SJCRH30 (cell line): ENCODE measurements at regions not wholly inside any gene's neighbourhood (a gene's known extent, or its start where the extent isn't known, plus 50 kb on each side); places are given as distances from the start of the nearest gene placed in this dataset.
"Not testable (repeated sequence)": the region's sequence is repeated elsewhere in the genome, so short reads cannot be mapped to it uniquely, and the experiment has no call there.

Source experiments
- DNase-seq, 2 experiments: peaks; one replicate each; pipeline ENCODE4 v3.0.0-alpha.2; 2015 to 2020
- H3K27ac ChIP-seq: fragments of 250-450 bp; sonication (Bioruptor Pico); 2 replicates; pipeline ENCODE4 v1.5.1; 2020; ENCODE audit warnings: mild to moderate bottlenecking, moderate library complexity
- H3K27me3 ChIP-seq: fragments of 250-450 bp; sonication (Bioruptor Pico); 2 replicates; pipeline ENCODE4 v1.5.1; 2020; ENCODE audit warnings: mild to moderate bottlenecking, moderate library complexity
- H3K36me3 ChIP-seq: fragments of 250-450 bp; sonication (Bioruptor Pico); 2 replicates; pipeline ENCODE4 v1.5.1; 2020; ENCODE audit warnings: mild to moderate bottlenecking, moderate library complexity
- H3K4me1 ChIP-seq: fragments of 250-450 bp; sonication (Bioruptor Pico); 2 replicates; pipeline ENCODE4 v1.5.1; 2020; ENCODE audit warnings: mild to moderate bottlenecking, moderate library complexity
- H3K4me3 ChIP-seq: fragments of 250-450 bp; sonication (Bioruptor Pico); 2 replicates; pipeline ENCODE4 v1.5.1; 2020; ENCODE audit warnings: mild to moderate bottlenecking, moderate library complexity
- H3K9me3 ChIP-seq: fragments of 250-450 bp; sonication (Bioruptor Pico); replicated peaks from 2 replicates; pipeline ENCODE4 v1.5.1; 2020; ENCODE audit warnings: mild to moderate bottlenecking, moderate library complexity

- Histone ChIP-seq H3K9me3 (no peaks in the 10 kb centered on the region; the same call in 1 of the 2 replicates), H3K4me3 (no peak overlapping the region), H3K27ac (no peak overlapping the region), H3K4me1 (no peaks in the 10 kb centered on the region), H3K36me3 (no peaks in the 10 kb centered on the region), H3K27me3 (no peaks in the 10 kb centered on the region)
- no peak for DNase-seq
These were observed 119.0 kb downstream of the BCL2L11 start for GRCh38 chr2:111239581-111240249.

- Histone ChIP-seq H3K27me3 (no peaks in the 10 kb centered on the region), H3K36me3 (no peaks in the 10 kb centered on the region), H3K9me3 (no peaks in the 10 kb centered on the region; the same call in 1 of the 2 replicates), H3K4me3 (no peak overlapping the region), H3K4me1 (peaks cover 14% of the 10 kb centered on the region), H3K27ac (no peak overlapping the region)
- DNase-seq: no peak
These were observed 122.6 kb downstream of the BCL2L11 start for GRCh38 chr2:111243295-111243694.

- H3K9me3 ChIP-seq: no peaks in the 10 kb centered on the region; the same call in 1 of the 2 replicates
- H3K27me3 ChIP-seq: no peaks in the 10 kb centered on the region
- no peak for DNase-seq
- peaks cover 14% of the 10 kb centered on the region for H3K4me1 ChIP-seq
- no peak overlapping the region for H3K27ac ChIP-seq
- no peak overlapping the region for H3K4me3 ChIP-seq
- H3K36me3 ChIP-seq: no peaks in the 10 kb centered on the region
These were observed 124.2 kb downstream of the BCL2L11 start for GRCh38 chr2:111244864-111245263.

GRCh38 chr2:111246620-111247061, 125.9 kb downstream of the BCL2L11 start:
- no peaks in the 10 kb centered on the region for H3K36me3 ChIP-seq
- no peak overlapping the region for H3K4me3 ChIP-seq
- H3K9me3 ChIP-seq: no peaks in the 10 kb centered on the region
- peak; percentile 74 to 80 for DNase-seq
- H3K27ac ChIP-seq: no peak overlapping the region
- H3K4me1 ChIP-seq: peaks cover 20% of the 10 kb centered on the region
- H3K27me3 ChIP-seq: no peaks in the 10 kb centered on the region

- H3K9me3 ChIP-seq: no peaks in the 10 kb centered on the region
- H3K36me3 ChIP-seq: no peaks in the 10 kb centered on the region
- no peak overlapping the region for H3K4me3 ChIP-seq
- H3K27me3 ChIP-seq: no peaks in the 10 kb centered on the region
- no peak for DNase-seq
- no peak overlapping the region for H3K27ac ChIP-seq
- peaks cover 27% of the 10 kb centered on the region for H3K4me1 ChIP-seq
These were observed 126.8 kb downstream of the BCL2L11 start for GRCh38 chr2:111247491-111247890.

- Histone ChIP-seq H3K4me3 (no peak overlapping the region), H3K27me3 (no peaks in the 10 kb centered on the region), H3K27ac (no peak overlapping the region), H3K9me3 (no peaks in the 10 kb centered on the region), H3K36me3 (no peaks in the 10 kb centered on the region), H3K4me1 (peaks cover 31% of the 10 kb centered on the region)
- no peak for DNase-seq
These were observed 129.1 kb downstream of the BCL2L11 start for GRCh38 chr2:111249806-111250205.

GRCh38 chr2:111250448-111251030, 129.8 kb downstream of the BCL2L11 start:
- no peak for DNase-seq
- Histone ChIP-seq H3K36me3 (no peaks in the 10 kb centered on the region), H3K27ac (no peak overlapping the region), H3K27me3 (no peaks in the 10 kb centered on the region), H3K4me3 (no peak overlapping the region), H3K4me1 (peaks cover 31% of the 10 kb centered on the region), H3K9me3 (no peaks in the 10 kb centered on the region)

- peaks cover 24% of the 10 kb centered on the region for H3K4me1 ChIP-seq
- peak; percentile 67 to 87 for DNase-seq
- H3K27ac ChIP-seq: peak overlapping the region; percentile 85
- no peak overlapping the region for H3K4me3 ChIP-seq
- no peaks in the 10 kb centered on the region for H3K9me3 ChIP-seq
- no peaks in the 10 kb centered on the region for H3K27me3 ChIP-seq
- H3K36me3 ChIP-seq: no peaks in the 10 kb centered on the region
These were observed 131.0 kb downstream of the BCL2L11 start for GRCh38 chr2:111251711-111252110.

GRCh38 chr2:111252436-111252835, 131.7 kb downstream of the BCL2L11 start:
- Histone ChIP-seq H3K36me3 (no peaks in the 10 kb centered on the region), H3K27me3 (no peaks in the 10 kb centered on the region), H3K4me3 (no peak overlapping the region), H3K9me3 (no peaks in the 10 kb centered on the region), H3K4me1 (peaks cover 17% of the 10 kb centered on the region), H3K27ac (peak overlapping the region; percentile 85)
- peak; percentile 27 to 70 for DNase-seq

- H3K4me1 ChIP-seq: peaks cover 16% of the 10 kb centered on the region
- H3K36me3 ChIP-seq, H3K9me3 ChIP-seq, H3K4me3 ChIP-seq, H3K27me3 ChIP-seq, H3K27ac ChIP-seq, DNase-seq: not testable (repeated sequence)
These were observed 134.2 kb downstream of the BCL2L11 start for GRCh38 chr2:111254916-111255315.

- DNase-seq, H3K36me3 ChIP-seq, H3K27ac ChIP-seq, H3K9me3 ChIP-seq, H3K27me3 ChIP-seq, H3K4me3 ChIP-seq: not testable (repeated sequence)
- H3K4me1 ChIP-seq: peaks cover 11% of the 10 kb centered on the region
These were observed 135.9 kb downstream of the BCL2L11 start for GRCh38 chr2:111256628-111257027.

GRCh38 chr2:111257607-111258006, 136.9 kb downstream of the BCL2L11 start:
- not testable (repeated sequence) for H3K27ac ChIP-seq, H3K4me1 ChIP-seq, H3K27me3 ChIP-seq, DNase-seq, H3K9me3 ChIP-seq, H3K36me3 ChIP-seq, H3K4me3 ChIP-seq

GRCh38 chr2:111258318-111258717, 137.6 kb downstream of the BCL2L11 start:
- DNase-seq, H3K9me3 ChIP-seq, H3K27me3 ChIP-seq, H3K4me3 ChIP-seq, H3K4me1 ChIP-seq, H3K36me3 ChIP-seq, H3K27ac ChIP-seq: not testable (repeated sequence)

GRCh38 chr2:111262627-111263379, 142.1 kb downstream of the BCL2L11 start:
- H3K27me3 ChIP-seq, H3K9me3 ChIP-seq, H3K36me3 ChIP-seq, H3K4me3 ChIP-seq, H3K4me1 ChIP-seq, H3K27ac ChIP-seq, DNase-seq: not testable (repeated sequence)

- not testable (repeated sequence) for H3K4me1 ChIP-seq
These were observed 142.8 kb downstream of the BCL2L11 start for GRCh38 chr2:111263380-111264017.

More at GRCh38 chr2:111263380-111264017, 142.8 kb downstream of the BCL2L11 start:
- not testable (repeated sequence) for DNase-seq, H3K27ac ChIP-seq, H3K4me3 ChIP-seq, H3K27me3 ChIP-seq, H3K9me3 ChIP-seq, H3K36me3 ChIP-seq
